HEK293 (cell line): ENCODE measurements at regions not wholly inside any gene's neighbourhood (a gene's known extent, or its start where the extent isn't known, plus 50 kb on each side); places are given as distances from the start of the nearest gene placed in this dataset.

Experiments
- CTCF ChIA-PET: fragments of 350-600 bp; formaldehyde crosslinking; extraction: SDS; loops from one replicate; lab custom pipeline; 2021; ENCODE audit warnings: antibody characterized with exemption; lab: Yijun Ruan, JAX
- POLR2A ChIA-PET: fragments of 300-600 bp; formaldehyde crosslinking; extraction: SDS; loops from one replicate; lab custom pipeline; 2020; ENCODE audit warnings: antibody characterized with exemption, inconsistent platforms; lab: Yijun Ruan, JAX
- H3K27ac ChIP-seq: fragments of 200-500 bp; sonication (Bioruptor generic); 2 replicates; pipeline ENCODE4 v1.5.1; 2014; ENCODE audit warnings: low read depth, low read length, control low read depth, inconsistent platforms; ENCODE audit errors: extremely low read depth
- H3K36me3 ChIP-seq, 2 experiments: fragments of 200-500 bp in 1 of 2; sonication (Bioruptor generic) in 1 of 2; 1 replicate in 1 of 2; 2 replicates in 1 of 2; pipeline ENCODE4 v1.5.1; 2014 to 2017; ENCODE audit warnings: inconsistent platforms in 2 of 2, low read length in 2 of 2; ENCODE audit not compliant: control insufficient read depth in 2 of 2, insufficient read depth in 1 of 2
- H3K4me1 ChIP-seq: fragments of 200-500 bp; sonication (Bioruptor generic); 2 replicates; pipeline ENCODE4 v1.5.1; 2014; ENCODE audit warnings: mild to moderate bottlenecking, low read length, inconsistent platforms; ENCODE audit not compliant: control insufficient read depth, insufficient read depth
- H3K4me3 ChIP-seq: 2 replicates; pipeline ENCODE4 v1.5.1; 2011; ENCODE audit warnings: low read depth, mild to moderate bottlenecking, control low read depth, low read length, moderate library complexity
- H3K9me3 ChIP-seq: fragments of 200-500 bp; sonication (Bioruptor generic); 2 replicates; pipeline ENCODE4 v1.5.1; 2014; ENCODE audit warnings: low read depth, low read length, inconsistent platforms; ENCODE audit not compliant: control insufficient read depth, insufficient read depth
- AEBP2 ChIP-seq: fragments of 450-650 bp; formaldehyde crosslinking; IDR thresholded peaks from 2 replicates; pipeline ENCODE4 v1.5.1; 2016; ENCODE audit warnings: missing biosample characterization, missing genetic modification characterization, borderline replicate concordance
- HIC1 ChIP-seq: fragments of 450-650 bp; formaldehyde crosslinking; IDR thresholded peaks from 2 replicates; pipeline ENCODE4 v1.5.1; 2016; ENCODE audit warnings: missing biosample characterization, missing genetic modification characterization
- SETDB1 ChIP-seq: IDR thresholded peaks from one replicate; pipeline ENCODE4 v1.6.1; 2017; ENCODE audit warnings: mild to moderate bottlenecking, low read length, moderate library complexity, mixed read lengths; ENCODE audit not compliant: insufficient read length
- SP2 ChIP-seq: fragments of 450-650 bp; formaldehyde crosslinking; IDR thresholded peaks from 2 replicates; pipeline ENCODE4 v1.5.1; 2016; ENCODE audit warnings: missing biosample characterization, missing genetic modification characterization
- ZBTB10 ChIP-seq: fragments of 450-650 bp; formaldehyde crosslinking; IDR thresholded peaks from 2 replicates; pipeline ENCODE4 v1.5.1; 2016; ENCODE audit warnings: missing biosample characterization, missing genetic modification characterization
- ZFP3 ChIP-seq: fragments of 450-650 bp; formaldehyde crosslinking; IDR thresholded peaks from 2 replicates; pipeline ENCODE4 v1.5.1; 2016; ENCODE audit warnings: low read depth, missing biosample characterization, missing genetic modification characterization
- ZFP41 ChIP-seq: fragments of 450-650 bp; formaldehyde crosslinking; IDR thresholded peaks from 2 replicates; pipeline ENCODE4 v1.5.1; 2016; ENCODE audit warnings: missing biosample characterization, missing genetic modification characterization, borderline replicate concordance
- ZNF510 ChIP-seq: fragments of 450-650 bp; formaldehyde crosslinking; IDR thresholded peaks from 2 replicates; pipeline ENCODE4 v1.5.1; 2018; ENCODE audit warnings: mild to moderate bottlenecking, missing genetic modification characterization, missing biosample characterization; ENCODE audit not compliant: insufficient replicate concordance
- ZNF513 ChIP-seq: fragments of 450-650 bp; IDR thresholded peaks from 2 replicates; pipeline ENCODE4 v1.5.1; 2018; ENCODE audit warnings: missing biosample characterization, missing genetic modification characterization
- ZNF548 ChIP-seq: fragments of 450-650 bp; formaldehyde crosslinking; IDR thresholded peaks from 2 replicates; pipeline ENCODE4 v1.5.1; 2016; ENCODE audit warnings: missing biosample characterization, missing genetic modification characterization
- ZNF549 ChIP-seq: fragments of 450-650 bp; IDR thresholded peaks from 2 replicates; pipeline ENCODE4 v1.5.1; 2018; ENCODE audit warnings: missing biosample characterization, missing genetic modification characterization, mild to moderate bottlenecking, inconsistent platforms, moderate library complexity
- ZNF558 ChIP-seq: fragments of 450-650 bp; formaldehyde crosslinking; IDR thresholded peaks from 2 replicates; pipeline ENCODE4 v1.5.1; 2016; ENCODE audit warnings: missing biosample characterization, missing genetic modification characterization
- ZNF645 ChIP-seq: fragments of 450-650 bp; formaldehyde crosslinking; IDR thresholded peaks from 2 replicates; pipeline ENCODE4; 2016; ENCODE audit warnings: missing biosample characterization, missing genetic modification characterization

GRCh38 chr11:26891501-26891900 lies 102.4 kb upstream of the FIBIN start (continued):
- TF ChIP-seq SP2 (tag by site-specific recombination) (no peak), ZNF513 (tag by site-specific recombination) (no peak), HIC1 (tag by site-specific recombination) (no peak), ZFP3 (tag by site-specific recombination) (no peak)
- TF ChIP-seq, all 188 proteins: peak for 0

- H3K4me3 ChIP-seq: no peak overlapping the region
- CTCF ChIA-PET: no interaction called here
- no peak overlapping the region for H3K27ac ChIP-seq
- POLR2A ChIA-PET: no interaction called here
- TF ChIP-seq ZNF510 (tag by site-specific recombination) (no peak), ZNF645 (tag by site-specific recombination) (no peak), ZNF513 (tag by site-specific recombination) (no peak), ZNF558 (tag by site-specific recombination) (no peak), AEBP2 (tag by site-specific recombination) (no peak), ZBTB10 (tag by site-specific recombination) (no peak), ZNF549 (tag by site-specific recombination) (no peak), ZNF548 (tag by site-specific recombination) (no peak), ZFP41 (tag by site-specific recombination) (no peak), SETDB1 (no peak)
- no peaks in the 10 kb centered on the region for H3K4me1 ChIP-seq
- H3K36me3 ChIP-seq: no peaks in the 10 kb centered on the region
- H3K9me3 ChIP-seq: no peaks in the 10 kb centered on the region
Observed at GRCh38 chr11:26896719-26897118, 97.2 kb upstream of the FIBIN start.
